HepG2 (cell line): ENCODE measurements at regions not wholly inside any gene's neighbourhood (a gene's known extent, or its start where the extent isn't known, plus 50 kb on each side); places are given as distances from the start of the nearest gene placed in this dataset.

Source experiments
- HOXA5 ChIP-seq: sonication (generic); formaldehyde crosslinking; IDR thresholded peaks from 2 replicates; pipeline ENCODE4 v1.4.0; 2020; ENCODE audit warnings: missing genetic modification reagents
- LCORL ChIP-seq, 2 experiments: fragments of 450-650 bp in 1 of 2; sonication (generic) in 1 of 2; formaldehyde crosslinking in 1 of 2; IDR thresholded peaks; 2 replicates each; pipeline versions ENCODE4 v1.5.0 to v1.6.1; 2017 to 2020; ENCODE audit warnings: antibody characterized with exemption in 1 of 2, missing genetic modification reagents in 1 of 2
- SMAD3 ChIP-seq: sonication (generic); formaldehyde crosslinking; IDR thresholded peaks from 2 replicates; pipeline ENCODE4 v1.4.0; 2020; ENCODE audit warnings: missing genetic modification reagents
- SYNCRIP ChIP-seq: fragments of 200-400 bp; formaldehyde crosslinking; IDR thresholded peaks from 2 replicates; pipeline ENCODE4 v1.6.1; 2018; ENCODE audit warnings: mild to moderate bottlenecking, low read depth, low read length; ENCODE audit not compliant: insufficient read depth
- TF ChIP-seq, protein P1 (sequence below): sonication (generic); formaldehyde crosslinking; IDR thresholded peaks from 2 replicates; pipeline ENCODE4 v1.4.0; 2020; ENCODE audit warnings: missing genetic modification reagents
- TF ChIP-seq, protein P2 (sequence below): IDR thresholded peaks from 2 replicates; pipeline ENCODE4 v1.6.1; 2016; ENCODE audit warnings: low read depth, missing genetic modification reagents, missing compliant biosample characterization

DNA sequence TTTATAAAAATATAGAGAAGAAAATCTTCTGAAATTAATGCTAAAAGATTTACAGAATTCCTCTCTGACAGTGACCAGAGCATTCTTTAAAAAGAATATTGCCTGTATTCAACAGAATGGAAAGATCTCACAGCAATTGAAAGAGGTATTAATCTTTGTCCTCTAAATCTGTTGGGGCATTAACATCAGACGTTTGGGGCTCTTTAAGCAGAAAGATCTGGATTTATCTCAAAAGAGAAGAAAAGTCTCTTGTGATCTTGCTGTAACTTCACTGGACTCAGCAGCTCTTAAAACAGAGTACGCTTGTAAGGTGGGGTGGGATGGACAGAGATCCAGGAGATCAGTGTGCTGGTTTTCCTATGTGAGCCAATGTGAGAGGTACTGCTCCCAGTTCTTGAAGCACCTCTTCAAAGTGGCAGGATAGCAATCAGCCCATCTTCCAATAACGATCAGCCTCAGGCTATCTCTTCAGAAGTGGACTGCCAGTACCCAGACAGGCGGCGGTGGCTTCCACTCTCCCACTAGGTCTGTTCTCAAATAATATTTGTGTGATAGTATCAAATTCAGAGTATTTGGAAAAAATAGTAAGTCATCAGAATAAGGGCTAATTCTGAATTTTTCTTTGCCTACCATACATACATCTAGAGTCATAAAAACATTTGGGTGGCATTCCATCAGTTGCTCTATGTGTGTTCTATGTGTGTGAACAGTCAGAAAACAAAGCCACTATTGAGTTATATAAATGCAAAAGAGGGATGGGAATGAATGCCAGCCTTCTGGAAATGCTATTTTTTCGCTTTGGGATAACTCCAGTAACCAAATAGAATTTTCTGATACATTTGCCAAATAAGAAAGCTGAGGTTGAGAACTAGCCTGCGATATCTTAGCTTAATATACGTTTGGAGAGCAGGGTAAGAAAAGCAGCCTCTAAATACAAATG, 237.4 kb upstream of the RGS6 start (continued):
- TF ChIP-seq, protein P1, sequence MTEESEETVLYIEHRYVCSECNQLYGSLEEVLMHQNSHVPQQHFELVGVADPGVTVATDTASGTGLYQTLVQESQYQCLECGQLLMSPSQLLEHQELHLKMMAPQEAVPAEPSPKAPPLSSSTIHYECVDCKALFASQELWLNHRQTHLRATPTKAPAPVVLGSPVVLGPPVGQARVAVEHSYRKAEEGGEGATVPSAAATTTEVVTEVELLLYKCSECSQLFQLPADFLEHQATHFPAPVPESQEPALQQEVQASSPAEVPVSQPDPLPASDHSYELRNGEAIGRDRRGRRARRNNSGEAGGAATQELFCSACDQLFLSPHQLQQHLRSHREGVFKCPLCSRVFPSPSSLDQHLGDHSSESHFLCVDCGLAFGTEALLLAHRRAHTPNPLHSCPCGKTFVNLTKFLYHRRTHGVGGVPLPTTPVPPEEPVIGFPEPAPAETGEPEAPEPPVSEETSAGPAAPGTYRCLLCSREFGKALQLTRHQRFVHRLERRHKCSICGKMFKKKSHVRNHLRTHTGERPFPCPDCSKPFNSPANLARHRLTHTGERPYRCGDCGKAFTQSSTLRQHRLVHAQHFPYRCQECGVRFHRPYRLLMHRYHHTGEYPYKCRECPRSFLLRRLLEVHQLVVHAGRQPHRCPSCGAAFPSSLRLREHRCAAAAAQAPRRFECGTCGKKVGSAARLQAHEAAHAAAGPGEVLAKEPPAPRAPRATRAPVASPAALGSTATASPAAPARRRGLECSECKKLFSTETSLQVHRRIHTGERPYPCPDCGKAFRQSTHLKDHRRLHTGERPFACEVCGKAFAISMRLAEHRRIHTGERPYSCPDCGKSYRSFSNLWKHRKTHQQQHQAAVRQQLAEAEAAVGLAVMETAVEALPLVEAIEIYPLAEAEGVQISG (CRISPR knock-in tag) = no peak
- TF ChIP-seq, protein P2, sequence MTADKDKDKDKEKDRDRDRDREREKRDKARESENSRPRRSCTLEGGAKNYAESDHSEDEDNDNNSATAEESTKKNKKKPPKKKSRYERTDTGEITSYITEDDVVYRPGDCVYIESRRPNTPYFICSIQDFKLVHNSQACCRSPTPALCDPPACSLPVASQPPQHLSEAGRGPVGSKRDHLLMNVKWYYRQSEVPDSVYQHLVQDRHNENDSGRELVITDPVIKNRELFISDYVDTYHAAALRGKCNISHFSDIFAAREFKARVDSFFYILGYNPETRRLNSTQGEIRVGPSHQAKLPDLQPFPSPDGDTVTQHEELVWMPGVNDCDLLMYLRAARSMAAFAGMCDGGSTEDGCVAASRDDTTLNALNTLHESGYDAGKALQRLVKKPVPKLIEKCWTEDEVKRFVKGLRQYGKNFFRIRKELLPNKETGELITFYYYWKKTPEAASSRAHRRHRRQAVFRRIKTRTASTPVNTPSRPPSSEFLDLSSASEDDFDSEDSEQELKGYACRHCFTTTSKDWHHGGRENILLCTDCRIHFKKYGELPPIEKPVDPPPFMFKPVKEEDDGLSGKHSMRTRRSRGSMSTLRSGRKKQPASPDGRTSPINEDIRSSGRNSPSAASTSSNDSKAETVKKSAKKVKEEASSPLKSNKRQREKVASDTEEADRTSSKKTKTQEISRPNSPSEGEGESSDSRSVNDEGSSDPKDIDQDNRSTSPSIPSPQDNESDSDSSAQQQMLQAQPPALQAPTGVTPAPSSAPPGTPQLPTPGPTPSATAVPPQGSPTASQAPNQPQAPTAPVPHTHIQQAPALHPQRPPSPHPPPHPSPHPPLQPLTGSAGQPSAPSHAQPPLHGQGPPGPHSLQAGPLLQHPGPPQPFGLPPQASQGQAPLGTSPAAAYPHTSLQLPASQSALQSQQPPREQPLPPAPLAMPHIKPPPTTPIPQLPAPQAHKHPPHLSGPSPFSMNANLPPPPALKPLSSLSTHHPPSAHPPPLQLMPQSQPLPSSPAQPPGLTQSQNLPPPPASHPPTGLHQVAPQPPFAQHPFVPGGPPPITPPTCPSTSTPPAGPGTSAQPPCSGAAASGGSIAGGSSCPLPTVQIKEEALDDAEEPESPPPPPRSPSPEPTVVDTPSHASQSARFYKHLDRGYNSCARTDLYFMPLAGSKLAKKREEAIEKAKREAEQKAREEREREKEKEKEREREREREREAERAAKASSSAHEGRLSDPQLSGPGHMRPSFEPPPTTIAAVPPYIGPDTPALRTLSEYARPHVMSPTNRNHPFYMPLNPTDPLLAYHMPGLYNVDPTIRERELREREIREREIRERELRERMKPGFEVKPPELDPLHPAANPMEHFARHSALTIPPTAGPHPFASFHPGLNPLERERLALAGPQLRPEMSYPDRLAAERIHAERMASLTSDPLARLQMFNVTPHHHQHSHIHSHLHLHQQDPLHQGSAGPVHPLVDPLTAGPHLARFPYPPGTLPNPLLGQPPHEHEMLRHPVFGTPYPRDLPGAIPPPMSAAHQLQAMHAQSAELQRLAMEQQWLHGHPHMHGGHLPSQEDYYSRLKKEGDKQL (CRISPR knock-in tag) = no peak
- TF ChIP-seq SYNCRIP (no peak), HOXA5 (no peak), LCORL (IDR thresholded peaks at IDR 0.05) (no peak), LCORL (CRISPR knock-in tag; IDR thresholded peaks at IDR 0.05) (no peak), SMAD3 (CRISPR knock-in tag) (no peak)
